ENCODE measurements at regions not wholly inside any gene's neighbourhood (a gene's known extent, or its start where the extent isn't known, plus 50 kb on each side); places are given as distances from the start of the nearest gene placed in this dataset.
"Not testable (repeated sequence)": the region's sequence is repeated elsewhere in the genome, so short reads cannot be mapped to it uniquely, and the experiment has no call there.

GRCh38 chr4:63275491-63275890 lies 1133.8 kb downstream of the TECRL start:
- no peak for DNase-seq (ENCODE audit: low read depth)

DNA sequence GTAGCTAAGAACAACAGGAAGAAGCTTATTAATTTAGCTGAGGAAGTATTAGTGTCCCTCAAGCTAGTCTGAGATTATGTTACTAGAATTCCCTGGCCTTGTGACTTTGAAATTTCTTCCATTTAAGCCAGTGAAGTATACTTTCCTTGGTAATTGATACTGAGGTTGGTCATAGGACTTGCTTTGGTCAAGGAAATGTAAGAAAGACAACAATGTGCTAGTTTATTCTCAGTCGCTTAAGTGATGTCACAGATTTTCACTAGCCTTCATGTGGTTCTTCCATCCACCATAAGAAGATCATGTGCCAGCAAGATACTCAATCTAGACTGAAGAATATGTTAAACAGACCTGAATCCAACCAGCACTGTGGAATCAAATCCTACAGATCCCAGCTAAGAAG lies 1140.1 kb downstream of the TECRL start:
- DNase-seq (ENCODE audit: low read depth) = no peak

DNA sequence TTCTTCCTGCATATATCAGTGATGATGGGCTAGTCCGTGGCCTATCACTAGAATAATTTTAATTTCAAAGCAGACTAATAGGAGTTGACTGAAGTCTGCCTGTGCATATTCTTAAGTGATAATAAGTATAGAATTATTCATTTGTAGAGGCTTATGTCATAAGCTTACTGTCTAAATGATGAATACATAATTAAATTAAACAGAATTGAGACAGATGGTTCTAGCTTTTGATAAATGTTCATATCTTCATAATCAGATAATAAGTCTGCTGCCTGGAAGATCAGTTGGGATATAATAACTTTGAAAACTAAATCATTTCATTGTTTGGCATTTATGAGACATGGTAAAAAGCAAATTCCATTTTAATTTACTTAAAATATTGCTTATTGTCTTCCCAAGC lies 1175.6 kb downstream of the TECRL start:
- DNase-seq (ENCODE audit: low read depth) = no peak

GRCh38 chr4:63232058-63232457 lies 1177.2 kb downstream of the TECRL start:
- DNase-seq (ENCODE audit: low read depth) = no peak

GRCh38 chr4:63226229-63226628 lies 1183.0 kb downstream of the TECRL start:
- DNase-seq (ENCODE audit: low read depth) = no peak

- DNase-seq (ENCODE audit: low read depth) = no peak
Measured at GRCh38 chr4:63222466-63222865, 1186.8 kb downstream of the TECRL start.

DNA sequence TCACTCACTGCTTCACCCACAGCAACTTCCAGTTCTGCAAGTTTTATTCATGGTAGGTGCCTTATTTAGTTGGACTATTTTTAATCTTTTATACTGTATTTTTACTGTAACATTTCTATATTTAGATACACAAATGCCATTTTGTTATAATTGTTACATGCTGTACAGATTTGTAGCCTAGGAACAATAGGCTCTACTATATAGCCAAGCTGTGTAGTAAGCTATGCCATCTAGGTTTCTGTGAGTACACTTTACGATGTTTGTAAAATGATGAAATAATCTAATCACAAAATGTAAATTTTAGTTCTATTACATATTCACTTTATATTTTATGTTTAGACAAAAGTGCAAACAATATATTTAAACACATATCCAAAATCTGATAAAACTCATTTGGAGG lies 1187.8 kb downstream of the TECRL start:
- no peak for DNase-seq (ENCODE audit: low read depth)

DNA sequence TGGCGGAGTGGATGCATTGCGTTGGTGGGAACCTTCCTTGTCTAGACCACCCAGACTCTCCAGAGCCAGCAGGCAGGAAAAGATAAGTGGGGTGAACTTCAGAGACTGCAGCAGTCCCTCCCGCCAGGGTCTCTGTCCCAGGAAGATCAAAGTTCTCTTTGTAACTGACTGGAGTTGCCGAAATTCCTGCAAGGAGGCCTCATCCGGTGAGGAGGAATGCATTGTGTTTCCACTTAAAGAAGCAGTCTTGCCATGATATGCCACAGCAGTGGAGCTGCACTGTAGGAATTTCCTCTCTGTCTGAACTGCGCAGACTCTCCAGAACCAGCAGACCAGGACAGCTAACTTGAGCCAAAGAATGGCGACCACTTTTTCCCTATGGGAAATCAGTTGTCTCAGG lies 1190.4 kb downstream of the TECRL start:
- no peak for DNase-seq (ENCODE audit: low read depth)

- DNase-seq (ENCODE audit: low read depth) = no peak
Measured at GRCh38 chr4:63214076-63214475, 1195.2 kb downstream of the TECRL start.

DNA sequence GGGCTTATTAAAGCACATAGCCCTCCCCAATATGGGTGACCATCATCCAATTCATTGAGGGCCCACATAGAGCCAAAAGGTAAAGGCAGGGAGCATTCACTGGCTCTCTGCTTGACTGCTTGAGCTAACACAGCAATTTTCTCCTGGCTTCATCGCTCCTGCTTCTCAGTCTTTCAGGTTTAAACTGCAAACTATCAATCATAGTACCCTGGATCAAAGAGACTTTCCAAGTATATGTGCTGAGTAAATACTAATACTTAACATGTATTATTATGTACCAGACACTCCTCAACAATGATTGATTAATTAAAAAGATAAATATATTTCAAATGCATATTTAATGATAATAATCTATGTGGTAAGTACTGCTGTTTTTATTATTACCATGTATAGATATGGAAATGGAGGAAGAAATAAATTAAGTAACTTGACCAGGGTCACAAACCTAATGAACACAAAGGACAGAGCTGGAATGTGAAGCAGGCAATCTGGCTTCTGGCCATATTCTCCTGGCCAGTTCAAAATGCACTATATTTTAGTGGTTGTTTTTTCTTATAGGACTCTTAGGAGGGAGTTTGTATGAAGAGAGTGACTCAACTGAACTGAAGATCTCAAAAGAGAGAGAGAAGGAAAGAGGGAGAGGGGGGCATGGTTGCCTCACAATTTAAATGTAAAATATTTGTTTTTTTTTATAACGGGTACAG lies 1197.3 kb downstream of the TECRL start:
- no peak for DNase-seq (ENCODE audit: low read depth)

DNA sequence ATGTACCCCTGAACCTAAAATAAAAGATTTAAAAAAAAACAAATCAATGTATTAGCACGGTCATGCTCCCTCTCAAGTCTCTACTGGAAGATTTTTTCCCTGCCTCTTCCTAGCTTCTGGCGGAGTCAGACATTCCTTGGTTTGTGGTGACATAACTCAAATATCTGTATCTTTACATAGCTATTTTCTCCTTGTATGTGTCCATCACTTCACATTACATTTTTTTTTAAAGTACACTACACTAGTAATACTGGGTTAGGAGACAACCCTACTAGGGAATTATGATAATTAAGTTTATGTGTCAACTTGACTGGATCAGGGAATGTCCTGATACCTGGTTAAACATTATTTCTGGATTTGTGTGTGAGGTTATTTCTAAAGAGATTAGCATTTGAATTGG lies 1197.9 kb downstream of the TECRL start:
- no peak for DNase-seq (ENCODE audit: low read depth)

- DNase-seq (ENCODE audit: low read depth) = not testable (repeated sequence)
Measured at GRCh38 chr4:63193029-63193428, 1216.2 kb downstream of the TECRL start.

DNA sequence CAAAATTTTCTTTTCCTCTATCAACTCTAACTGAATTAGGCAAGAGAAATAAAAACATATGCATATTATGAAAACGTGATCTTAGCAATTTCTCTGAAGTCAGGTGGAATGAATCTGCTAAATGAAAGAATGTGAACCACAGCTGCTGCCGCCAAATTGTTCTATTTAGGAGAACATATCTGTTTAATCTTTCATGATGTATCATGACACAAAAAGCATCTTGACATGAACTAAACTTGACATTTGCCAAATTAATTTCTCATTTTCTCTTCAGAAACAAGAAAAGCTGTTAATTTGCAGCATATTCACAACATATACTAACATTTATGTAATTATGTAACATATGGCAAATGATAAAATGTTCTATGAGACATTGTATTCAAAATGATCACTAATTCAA lies 1237.9 kb downstream of the TECRL start:
- no peak for DNase-seq (ENCODE audit: low read depth)

DNA sequence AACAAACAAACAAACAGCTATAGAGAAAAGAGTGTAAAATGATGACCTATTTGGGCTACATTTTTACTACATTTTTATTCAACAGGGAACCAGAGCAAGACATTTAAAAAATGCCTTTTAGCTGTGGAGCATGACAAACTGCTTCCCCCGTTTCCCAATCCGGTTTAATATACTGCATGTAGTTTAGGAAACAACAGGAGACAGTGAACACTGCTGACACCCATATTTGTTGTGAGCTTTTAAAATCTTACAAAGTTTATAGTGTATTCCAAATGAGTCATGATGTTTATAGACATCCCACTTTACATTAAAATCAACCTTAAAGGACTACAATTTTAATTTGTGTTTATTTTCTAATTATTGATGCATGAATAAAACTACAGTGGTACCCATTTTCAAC lies 1238.3 kb downstream of the TECRL start:
- no peak for DNase-seq (ENCODE audit: low read depth)

GRCh38 chr4:63169836-63170235 lies 1239.4 kb downstream of the TECRL start:
- DNase-seq (ENCODE audit: low read depth) = no peak

DNA sequence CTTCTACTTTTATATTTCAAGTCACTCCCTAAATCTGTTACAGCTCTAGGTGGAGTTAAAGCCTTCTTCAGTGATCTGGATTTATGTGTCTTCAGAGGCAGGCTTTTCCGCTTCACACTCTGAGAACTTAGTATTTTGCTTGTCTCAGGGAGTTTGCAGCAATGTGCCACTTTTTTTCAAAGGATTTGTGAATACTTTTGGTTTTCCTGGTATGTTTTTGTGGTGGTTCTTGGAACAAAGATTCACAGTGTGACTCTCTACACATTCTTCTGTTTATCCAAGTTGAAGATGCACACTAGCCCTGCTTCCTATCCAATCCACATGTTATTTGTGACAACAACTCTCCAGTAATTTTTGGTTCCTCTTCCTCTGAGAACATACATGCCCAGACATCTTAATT lies 1253.7 kb downstream of the TECRL start:
- DNase-seq (ENCODE audit: low read depth) = no peak

DNA sequence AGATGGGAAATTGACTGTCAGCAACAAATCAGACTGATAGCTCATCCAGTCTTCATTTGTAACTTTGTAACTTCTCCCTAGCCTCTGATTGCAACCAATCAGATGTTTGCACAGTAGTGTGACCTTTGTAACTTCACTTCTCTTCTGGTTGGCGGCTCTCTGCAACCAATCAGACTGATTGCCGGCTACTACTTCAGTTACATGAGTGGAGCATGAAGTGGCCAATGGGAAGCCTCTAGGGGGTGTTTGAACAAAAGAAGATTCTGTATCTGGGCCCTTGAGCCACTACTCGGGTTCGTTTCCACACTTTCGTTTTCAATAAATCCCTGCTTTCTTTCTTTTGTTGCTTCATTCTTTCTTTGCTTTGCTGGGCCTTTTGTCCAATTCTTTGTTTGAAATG lies 1285.8 kb downstream of the TECRL start:
- DNase-seq (ENCODE audit: low read depth) = no peak

GRCh38 chr4:63122955-63123354 lies 1286.3 kb downstream of the TECRL start:
- no peak for DNase-seq (ENCODE audit: low read depth)

- DNase-seq (ENCODE audit: low read depth) = no peak
Measured at GRCh38 chr4:63106600-63106999, 1302.7 kb downstream of the TECRL start.

DNA sequence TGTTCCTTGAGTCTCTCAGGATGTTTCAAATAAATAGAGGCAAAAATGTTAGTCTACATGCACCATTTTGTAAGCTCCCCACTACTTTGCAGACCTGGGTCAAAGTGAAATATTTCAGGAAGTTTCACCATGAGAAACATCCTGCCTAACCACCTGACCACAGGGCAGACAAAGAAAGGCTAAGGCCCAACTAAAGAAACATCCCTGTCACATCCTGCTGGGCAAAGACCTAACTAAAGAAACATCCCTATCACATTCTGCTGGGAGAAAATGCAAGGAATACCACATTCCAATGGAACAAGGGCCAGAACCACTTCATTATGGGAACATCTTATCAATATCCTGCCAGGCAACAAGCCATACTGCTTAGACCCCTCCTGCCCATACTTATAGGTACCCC lies 1303.4 kb downstream of the TECRL start:
- DNase-seq (ENCODE audit: low read depth) = no peak

- DNase-seq (ENCODE audit: low read depth) = no peak
Measured at GRCh38 chr4:63090641-63091040, 1318.6 kb downstream of the TECRL start.

GRCh38 chr4:63085091-63085490 lies 1324.2 kb downstream of the TECRL start:
- DNase-seq (ENCODE audit: low read depth) = no peak

GRCh38 chr4:63080934-63081333 lies 1328.3 kb downstream of the TECRL start:
- DNase-seq (ENCODE audit: low read depth) = no peak

- no peak for DNase-seq (ENCODE audit: low read depth)
Measured at GRCh38 chr4:63063760-63064159, 1345.5 kb downstream of the TECRL start.

DNA sequence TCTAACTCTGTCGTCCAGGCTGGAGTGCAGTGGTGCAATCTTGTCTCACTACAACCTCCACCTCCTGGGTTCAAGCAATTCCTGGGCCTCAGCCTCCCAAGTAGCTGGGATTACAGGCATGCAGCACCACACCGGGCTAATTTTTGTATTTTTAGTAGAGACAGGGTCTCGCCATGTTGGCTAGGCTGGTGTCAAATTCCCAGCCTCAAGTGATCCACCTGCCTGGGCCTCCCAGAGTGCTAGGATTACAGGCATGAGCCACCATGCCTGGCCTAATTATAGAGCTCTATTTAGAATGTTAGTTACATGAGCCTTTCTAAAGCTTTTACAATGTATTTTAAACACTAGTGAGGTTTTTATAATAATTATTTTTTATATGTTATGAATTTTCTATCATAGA lies 1346.4 kb downstream of the TECRL start:
- DNase-seq (ENCODE audit: low read depth) = not testable (repeated sequence)
